ENCODE measurements at regions not wholly inside any gene's neighbourhood (a gene's known extent, or its start where the extent isn't known, plus 50 kb on each side); places are given as distances from the start of the nearest gene placed in this dataset.

GRCh38 chr3:124609402-124609801, 120.8 kb upstream of the UMPS start:
- TF ChIP-seq EP300 (IDR thresholded peaks at IDR 0.05) (no peak), CTCF (IDR thresholded peaks at IDR 0.05) (no peak), POLR2A (IDR thresholded peaks at IDR 0.05) (no peak)

Measured in stomach (tissue), 4 donors.